ENCODE measurements at regions not wholly inside any gene's neighbourhood (a gene's known extent, or its start where the extent isn't known, plus 50 kb on each side); places are given as distances from the start of the nearest gene placed in this dataset.

GRCh38 chr15:19988094-19988660 is 553.4 kb downstream of the GOLGA6L6 start:
- no peak for TF ChIP-seq CTCF (conservative IDR thresholded peaks at IDR 0.05; ENCODE audit: low read depth, low read length)
- TF ChIP-seq EZH2 (IDR thresholded peaks at IDR 0.05; ENCODE audit: low read length, unreplicated experiment) = no peak
- no peak for TF ChIP-seq EZH2phosphoT487 (IDR thresholded peaks at IDR 0.05; ENCODE audit: borderline replicate concordance, low read length)
